Fibroblast of peridontal ligament (primary cell): ENCODE measurements at regions not wholly inside any gene's neighbourhood (a gene's known extent, or its start where the extent isn't known, plus 50 kb on each side); places are given as distances from the start of the nearest gene placed in this dataset.

Experiments
- DNase-seq: peaks from one replicate; pipeline ENCODE4 v3.0.0-alpha.2; 2010; ENCODE audit errors: extremely low read depth

- DNase-seq, result no peak
These were observed 479.4 kb downstream of the RASEF start for GRCh38 chr9:82583524-82583923.

- no peak for DNase-seq
These were observed 478.5 kb downstream of the RASEF start for GRCh38 chr9:82584349-82584863.

DNA sequence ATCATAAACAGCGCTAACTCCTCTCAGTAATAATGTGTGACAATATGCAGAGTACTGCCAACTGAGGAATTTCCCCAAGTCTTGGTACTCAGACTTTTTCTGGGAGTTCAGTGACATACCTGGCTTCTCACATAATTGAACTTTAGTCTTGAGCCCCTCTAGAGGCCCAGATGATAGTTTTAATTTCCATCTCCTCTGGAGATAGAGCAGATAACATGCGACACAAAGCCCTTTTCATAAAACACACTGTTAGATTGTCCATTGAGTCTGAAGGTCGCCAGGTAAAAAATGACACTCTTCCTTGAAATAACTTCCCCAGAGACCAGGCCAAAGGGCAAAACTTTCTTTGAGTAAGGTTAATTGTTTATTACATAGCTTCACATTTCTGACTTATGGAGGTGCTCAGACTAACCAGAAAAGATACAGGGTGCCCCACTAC lies 476.0 kb downstream of the RASEF start:
- DNase-seq, result no peak

DNA sequence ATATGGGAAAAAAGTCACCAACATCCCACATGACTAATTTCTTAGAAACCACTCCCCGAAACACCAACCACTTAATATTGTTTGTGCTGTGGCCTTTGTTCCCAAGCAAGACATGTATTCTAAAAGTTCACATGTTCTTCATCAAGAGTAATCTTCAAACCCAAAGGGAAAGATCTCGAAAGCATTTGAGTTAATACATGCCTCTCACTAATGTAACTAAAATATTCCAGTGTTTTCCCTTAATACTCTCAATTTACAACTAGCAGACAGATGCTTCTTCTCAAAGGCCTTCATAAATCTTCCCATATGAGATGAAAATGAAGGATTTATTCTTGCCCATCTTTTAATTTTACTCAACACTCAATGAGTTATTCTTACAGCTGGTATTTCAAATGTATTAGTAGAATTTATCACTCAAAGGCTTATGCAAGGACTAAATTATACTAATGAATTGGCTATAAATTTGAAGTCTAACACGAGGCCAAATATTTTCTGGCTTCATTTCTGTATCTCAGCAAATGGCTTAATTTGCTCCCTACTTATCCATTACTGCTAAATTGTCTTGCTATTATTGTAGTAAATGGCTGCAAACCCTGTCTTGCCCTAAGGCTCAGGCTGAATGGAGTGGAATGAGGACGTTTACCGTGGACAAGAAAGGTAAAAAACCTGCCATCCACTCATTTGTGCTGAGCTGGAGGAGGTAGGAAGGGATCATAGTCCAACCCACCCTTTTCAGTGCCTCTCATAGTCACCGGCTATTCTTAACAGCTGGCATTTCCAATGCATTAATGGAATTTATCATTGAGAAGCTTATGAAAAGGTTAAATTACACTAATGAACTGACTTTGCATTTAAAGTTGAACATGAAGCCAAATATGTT lies 474.4 kb downstream of the RASEF start:
- no peak for DNase-seq

DNA sequence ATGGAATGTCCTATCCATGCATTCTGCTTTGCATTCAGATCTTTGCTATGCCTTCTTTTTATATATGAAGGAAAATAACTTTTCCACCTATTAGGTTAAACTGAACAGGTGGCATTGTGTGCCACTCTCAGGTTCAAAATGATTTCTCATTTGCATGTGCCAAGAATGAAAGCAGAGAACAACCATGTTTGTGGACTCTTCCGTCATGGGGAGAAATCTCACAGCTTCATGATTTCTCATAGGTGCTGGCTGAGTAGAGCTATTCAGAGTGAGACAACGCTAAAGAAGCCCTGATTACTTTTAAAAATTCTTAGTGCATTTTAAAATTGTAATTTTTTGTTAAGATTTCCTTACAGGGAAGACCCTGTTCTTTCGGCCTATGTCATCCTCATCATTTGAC lies 472.1 kb downstream of the RASEF start:
- DNase-seq, result no peak

DNA sequence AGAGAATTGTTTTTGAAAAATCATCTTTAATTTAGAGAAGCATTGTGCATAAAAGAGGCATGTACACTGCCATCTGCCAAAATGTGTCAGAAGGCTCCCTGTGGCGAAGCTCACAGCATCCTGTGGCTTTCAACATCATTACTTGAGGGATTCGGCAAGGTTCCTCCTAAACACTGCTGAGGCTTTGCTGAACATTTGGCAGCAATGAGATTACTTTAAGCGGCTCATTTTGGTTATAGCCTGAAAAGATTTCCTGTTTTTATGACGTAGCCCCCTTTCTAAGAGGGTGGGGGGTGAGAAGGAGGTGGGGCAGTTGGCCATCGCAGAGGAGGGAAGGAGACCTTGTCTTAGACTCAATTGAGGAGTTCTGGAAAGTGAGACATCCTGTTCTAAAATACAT lies 469.4 kb downstream of the RASEF start:
- DNase-seq, result peak; percentile 48

DNA sequence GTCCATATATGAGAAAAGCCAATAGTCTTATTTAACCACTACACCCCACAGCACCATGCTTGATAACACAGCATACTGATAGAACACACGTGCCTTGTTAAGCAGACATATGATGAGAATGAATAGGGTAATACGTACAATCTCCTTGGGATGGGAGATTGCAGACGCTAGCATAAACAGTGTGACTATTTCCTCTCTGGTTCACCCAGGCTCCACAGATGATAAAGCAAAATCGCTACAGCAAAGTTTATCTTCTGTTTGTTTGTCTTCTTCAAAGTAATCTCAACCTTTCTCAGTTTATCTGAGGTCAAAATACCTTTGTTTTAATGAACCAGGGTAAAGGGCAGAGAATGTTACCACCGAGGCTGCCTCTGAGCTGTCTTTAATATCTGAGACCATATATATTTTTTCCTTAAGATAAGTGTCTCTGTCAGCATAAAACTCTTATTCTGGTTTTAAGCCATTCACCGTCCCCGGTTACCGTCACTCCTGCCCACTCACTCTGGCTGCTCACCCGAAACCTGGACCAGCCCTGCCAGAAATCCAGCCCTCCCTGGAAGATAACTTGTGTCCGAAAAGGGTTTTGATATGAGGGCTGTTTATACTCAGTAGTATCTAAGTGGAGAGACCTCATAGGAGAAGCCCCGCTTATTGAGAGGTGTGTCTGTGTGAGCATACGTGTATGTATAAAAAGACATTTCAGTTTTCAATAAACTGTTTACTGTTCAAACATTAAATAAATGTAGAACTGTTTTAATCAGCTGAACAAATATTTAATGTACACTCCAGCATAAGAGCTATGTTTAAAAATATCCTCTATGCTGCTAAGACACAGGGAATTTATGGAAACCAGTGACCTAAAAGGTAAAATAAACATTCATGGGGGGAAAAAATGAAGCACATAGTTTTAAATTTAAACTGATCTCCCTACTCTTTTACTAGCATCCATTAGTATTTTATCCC lies 465.4 kb downstream of the RASEF start:
- DNase-seq, result no peak

GRCh38 chr9:82598241-82599039 lies 464.5 kb downstream of the RASEF start:
- peak; percentile 29 for DNase-seq

DNA sequence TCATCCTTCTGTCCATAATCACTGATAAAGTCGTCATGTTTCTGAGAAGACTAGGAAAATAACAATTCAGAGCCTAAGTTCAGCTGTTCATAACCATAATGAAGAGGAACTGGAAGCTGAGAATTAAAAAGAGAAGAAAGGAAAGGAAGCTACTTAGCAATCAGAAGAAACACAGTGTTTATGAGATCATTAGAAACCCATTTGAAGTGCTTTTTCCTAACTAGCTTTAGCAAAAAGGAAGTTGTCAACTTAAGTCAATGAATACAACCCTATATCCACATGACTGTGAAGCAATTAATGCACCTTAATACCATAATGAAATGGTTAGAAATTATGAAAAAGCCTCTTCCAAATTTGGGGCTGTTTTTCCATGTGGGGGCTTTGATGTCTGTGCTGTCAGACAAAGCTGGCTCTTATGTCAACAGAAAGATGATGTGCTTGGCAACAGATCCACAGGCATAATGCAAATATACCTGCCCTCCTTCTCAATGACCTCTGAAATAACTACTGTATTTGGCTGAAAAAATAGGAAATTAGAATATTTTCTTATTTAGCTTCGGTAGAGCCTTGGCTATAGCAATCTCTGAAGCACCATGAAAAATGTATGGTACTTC lies 463.5 kb downstream of the RASEF start:
- no peak for DNase-seq

DNA sequence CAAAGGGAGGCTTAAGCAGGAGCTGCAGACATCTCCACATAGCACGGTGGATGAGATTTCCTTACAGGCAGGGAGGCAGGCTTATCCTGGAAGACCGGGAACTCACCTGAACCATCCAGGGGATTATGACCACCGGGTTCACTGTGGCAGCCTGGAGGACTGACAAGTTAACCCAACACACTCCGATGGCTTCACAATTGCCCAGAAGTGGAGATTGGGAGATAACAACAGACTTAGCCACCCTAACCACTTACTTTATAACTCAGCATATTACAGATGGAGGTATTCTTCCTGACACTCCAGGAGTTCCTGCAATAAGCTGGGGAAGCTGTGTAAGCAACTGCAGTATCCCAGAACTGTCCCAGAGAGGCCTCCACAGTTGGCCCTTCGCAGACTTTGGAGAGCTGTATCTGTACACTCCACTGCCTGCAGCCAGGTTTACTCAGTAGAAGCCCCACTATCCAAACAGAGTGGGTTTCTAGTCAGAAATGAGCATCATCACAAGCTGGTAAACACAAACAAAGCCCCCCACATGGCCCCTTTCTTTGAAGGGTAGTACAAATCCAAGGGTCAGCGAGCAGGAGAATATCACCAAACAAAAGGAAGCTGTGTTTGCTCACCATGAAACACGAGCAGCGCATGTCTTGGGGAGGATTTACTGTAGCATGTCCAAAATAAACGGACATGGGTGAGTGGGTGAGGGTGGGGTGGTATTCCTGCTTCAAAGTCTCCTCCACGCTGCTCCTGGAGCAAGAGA lies 462.2 kb downstream of the RASEF start:
- no peak for DNase-seq

DNA sequence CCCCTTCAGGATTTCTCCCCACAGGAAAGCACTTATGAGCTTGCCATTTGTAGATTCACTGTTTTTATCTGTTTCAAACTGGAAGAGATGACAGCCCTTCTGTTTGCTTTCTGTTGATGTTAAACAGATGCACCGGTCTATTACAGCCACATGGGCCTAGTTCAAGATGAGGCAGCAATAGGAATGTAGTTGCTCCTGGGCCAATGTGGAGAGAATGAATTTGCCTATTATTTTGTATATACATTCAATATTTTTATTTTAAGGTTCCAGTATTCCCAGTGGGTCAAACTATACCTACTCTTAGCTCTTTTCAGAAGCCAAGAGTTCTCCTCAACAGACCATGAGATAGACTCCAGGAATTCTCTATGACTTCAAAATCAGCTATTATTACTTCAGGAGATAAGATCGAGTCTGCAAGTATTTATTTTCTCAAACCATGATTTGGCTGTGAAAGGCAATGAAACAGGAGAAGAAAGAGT lies 461.6 kb downstream of the RASEF start:
- DNase-seq, result peak; percentile 82

DNA sequence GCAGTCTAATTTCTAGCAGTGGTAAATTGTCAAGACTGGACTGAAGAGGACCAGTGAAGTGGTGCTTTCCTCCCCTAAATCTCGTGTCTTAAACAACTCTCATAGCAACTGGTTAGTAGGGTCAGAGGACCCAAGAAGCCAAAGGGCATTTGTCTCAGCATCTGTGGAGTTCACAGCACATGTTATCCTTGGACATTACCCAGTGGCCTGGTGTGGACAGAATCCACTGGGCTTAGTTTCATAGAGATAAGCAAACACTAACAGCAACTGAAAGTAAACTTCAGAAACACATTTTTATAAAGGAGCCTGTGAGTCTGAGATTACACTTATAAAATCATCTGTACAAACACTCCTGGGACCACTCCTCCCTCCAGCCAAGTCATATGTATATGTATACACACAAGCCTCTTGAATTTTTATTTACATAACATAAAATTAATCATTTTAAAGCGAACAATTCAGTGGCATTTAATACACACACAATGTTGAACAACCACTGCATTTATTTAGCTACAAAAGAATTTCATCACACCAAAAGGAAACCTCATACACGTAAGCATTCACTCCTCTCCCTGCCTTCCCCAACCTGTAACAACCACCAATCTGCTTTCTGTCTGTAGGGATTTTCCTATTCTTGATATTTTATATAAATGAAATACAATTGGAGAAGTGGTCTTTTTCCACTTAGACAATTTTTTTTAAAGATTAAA lies 457.8 kb downstream of the RASEF start:
- DNase-seq, result peak; percentile 58

- no peak for DNase-seq
These were observed 457.3 kb downstream of the RASEF start for GRCh38 chr9:82605657-82606031.

DNA sequence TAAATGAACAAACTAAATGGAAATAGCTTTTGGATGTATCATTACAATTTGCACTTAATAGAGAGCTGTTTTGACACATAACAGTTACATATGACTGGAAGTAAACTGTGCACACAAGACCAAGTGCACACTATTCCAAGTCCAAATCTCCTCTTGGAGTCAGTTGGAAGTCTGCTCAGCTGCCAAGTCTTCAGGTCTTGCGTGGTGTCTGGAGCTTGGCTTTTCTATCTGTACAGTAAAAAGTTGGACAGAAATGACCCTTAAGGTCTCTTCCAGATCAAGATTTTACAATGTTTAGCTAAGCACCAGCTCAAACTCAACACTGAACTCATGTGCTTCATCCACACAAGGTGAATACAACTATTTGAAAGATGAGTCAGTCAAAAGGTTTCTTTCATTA lies 456.9 kb downstream of the RASEF start:
- DNase-seq, result no peak

GRCh38 chr9:82606492-82607382 lies 456.2 kb downstream of the RASEF start:
- peak; percentile 91 for DNase-seq

DNA sequence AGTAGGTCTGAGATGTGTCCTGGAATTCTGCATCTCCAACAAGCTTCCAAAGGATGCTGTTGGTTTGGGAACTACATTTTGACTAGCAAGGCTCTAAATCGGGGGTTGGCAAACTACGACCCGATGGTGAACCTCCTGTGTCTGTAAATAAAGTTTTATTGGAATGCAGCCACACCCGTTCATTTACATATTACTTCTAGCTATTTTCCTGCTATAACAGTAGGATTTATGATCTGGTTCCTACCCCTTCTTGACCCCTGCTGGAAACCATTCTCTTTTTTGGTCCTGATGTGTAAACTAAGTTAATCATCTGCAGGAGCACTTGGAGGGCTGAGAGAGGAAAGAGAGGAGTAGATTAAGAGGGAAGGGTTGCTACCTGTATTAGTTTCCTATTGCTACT lies 454.5 kb downstream of the RASEF start:
- DNase-seq, result no peak

- no peak for DNase-seq
These were observed 450.0 kb downstream of the RASEF start for GRCh38 chr9:82612942-82613341.

DNA sequence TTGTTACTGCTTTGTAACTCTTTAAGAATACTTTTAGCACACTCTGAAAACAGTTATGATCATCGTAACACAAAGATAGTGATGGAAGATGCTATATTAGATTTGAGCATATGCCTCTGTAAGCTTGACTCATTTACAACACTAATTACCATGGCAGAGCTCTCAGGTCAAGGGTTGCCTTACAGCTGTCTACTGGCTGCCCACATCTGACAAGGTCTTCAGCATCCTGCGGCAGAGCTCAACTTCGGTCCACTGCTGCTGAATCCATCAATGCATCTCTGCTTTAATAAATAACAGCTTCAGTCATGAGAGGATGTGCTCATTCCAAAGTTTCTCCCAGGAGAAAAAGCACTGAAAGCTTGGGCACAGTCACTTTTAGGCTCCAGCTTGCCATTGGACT lies 449.4 kb downstream of the RASEF start:
- DNase-seq, result no peak

- DNase-seq, result no peak
These were observed 446.4 kb downstream of the RASEF start for GRCh38 chr9:82616545-82616944.
